ENCODE measurements at regions not wholly inside any gene's neighbourhood (a gene's known extent, or its start where the extent isn't known, plus 50 kb on each side); places are given as distances from the start of the nearest gene placed in this dataset.

GRCh38 chr5:172545291-172545801 is 91.0 kb upstream of the SH3PXD2B start:
- no peak for TF ChIP-seq POLR2A (IDR thresholded peaks at IDR 0.05)
- no peak for TF ChIP-seq CTCF (IDR thresholded peaks at IDR 0.05 in 4 of 5, conservative IDR thresholded peaks at IDR 0.05 in 1 of 5)
- Histone ChIP-seq H3K27me3 (no peaks in the 10 kb centered on the region), H3K9me3 (no peaks in the 10 kb centered on the region), H3K4me1 (peaks cover 0 to 2% of the 10 kb centered on the region in 2 donors), H3K36me3 (no peaks in the 10 kb centered on the region), H3K4me3 (no peak overlapping the region), H3K27ac (no peak overlapping the region)
- ATAC-seq (no peak), DNase-seq (no peak)
- intact Hi-C loops (cut with DNase I; ENCODE audit: low total_unique reads) (no loop called here), in situ Hi-C loops (cut with MboI; ENCODE audit: low sequenced_read_pairs in 4 of 4) (no loop called here)

DNA sequence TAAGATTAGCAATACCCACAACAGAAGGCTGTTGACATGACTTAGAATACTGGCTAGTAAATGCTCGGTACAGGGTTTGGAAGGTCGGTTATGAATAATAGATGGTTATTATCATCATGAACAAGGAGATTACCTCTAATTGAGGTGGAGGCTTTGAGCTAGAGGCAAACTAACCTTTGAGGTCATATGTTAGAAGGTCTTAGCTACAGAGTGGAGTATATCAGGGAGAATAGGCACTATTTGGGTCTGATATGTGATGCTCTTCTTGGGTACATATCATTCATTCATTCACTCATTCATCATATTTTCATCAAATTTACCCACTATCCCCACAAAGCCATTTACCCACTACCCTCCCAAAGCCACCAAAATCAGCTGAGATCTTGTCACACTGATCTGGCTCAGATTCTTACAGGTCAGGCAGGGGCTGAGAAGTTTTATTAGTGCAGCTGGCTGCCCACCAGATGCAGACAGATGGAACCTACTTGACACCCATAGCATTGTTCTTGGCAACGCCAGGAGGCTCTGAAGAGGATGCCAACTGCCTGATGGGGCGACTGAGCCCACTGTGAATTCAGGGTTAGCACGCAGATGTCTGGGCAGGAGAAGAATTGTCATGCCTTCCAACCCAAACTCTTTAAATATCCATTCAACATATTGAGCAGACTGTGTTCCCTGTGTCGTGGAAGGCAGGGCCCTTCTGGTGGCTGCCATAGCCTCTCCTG is 90.2 kb upstream of the SH3PXD2B start:
- no peak for TF ChIP-seq POLR2A (IDR thresholded peaks at IDR 0.05)
- no peak for TF ChIP-seq CTCF (IDR thresholded peaks at IDR 0.05 in 4 of 5, conservative IDR thresholded peaks at IDR 0.05 in 1 of 5)
- in situ Hi-C loops (cut with MboI; ENCODE audit: low sequenced_read_pairs in 4 of 4), result no loop called here
- Histone ChIP-seq H3K27me3 (no peaks in the 10 kb centered on the region), H3K4me1 (no peaks in the 10 kb centered on the region), H3K9me3 (no peaks in the 10 kb centered on the region), H3K4me3 (no peak overlapping the region), H3K36me3 (no peaks in the 10 kb centered on the region), H3K27ac (no peak overlapping the region)
- no peak for ATAC-seq
- DNase-seq, result no peak
- intact Hi-C loops (cut with DNase I; ENCODE audit: low total_unique reads), result no loop called here

DNA sequence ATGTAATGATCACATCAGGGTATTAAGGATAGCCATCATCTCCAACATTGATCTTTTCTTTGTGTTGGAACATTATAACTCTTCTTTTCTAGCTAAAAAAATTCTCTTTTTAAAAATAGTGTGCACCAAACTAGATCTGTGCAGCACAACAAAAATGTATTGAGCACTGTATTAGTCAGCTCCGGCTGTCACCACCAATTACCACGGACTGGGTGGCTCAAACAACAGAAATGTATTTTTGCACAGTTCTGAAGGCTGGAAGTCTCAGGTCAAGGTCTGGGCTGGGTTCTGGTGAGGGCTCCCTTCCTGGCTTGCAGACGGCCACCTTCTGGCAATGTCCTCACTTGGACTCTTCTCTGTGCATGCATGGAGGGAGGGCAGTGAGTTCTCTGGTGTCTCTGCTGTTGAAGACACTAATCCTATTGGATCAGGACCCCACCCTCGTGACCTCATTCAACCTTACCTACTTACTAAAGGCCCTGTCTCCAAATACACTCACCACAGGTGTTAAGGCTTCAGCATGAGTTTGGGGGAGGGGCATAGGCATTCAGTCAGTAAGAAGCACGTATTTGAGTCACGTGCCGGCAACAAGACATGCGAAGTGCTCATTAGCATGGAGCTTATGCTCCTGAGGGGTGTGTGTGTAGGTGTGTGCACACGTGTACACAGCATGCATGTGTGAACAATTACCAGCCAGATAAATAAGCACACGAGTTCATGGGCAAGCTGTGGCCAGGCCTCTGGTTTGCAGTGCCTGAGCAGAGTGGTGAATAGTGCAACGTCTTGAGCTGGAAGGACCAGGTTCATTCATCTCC is 89.4 kb upstream of the SH3PXD2B start:
- Histone ChIP-seq H3K4me3 (no peak overlapping the region), H3K9me3 (no peaks in the 10 kb centered on the region), H3K27me3 (no peaks in the 10 kb centered on the region), H3K27ac (no peak overlapping the region), H3K36me3 (no peaks in the 10 kb centered on the region), H3K4me1 (no peaks in the 10 kb centered on the region)
- in situ Hi-C loops (cut with MboI; ENCODE audit: low sequenced_read_pairs in 4 of 4) (no loop called here), intact Hi-C loops (cut with DNase I; ENCODE audit: low total_unique reads) (loop anchor here (2.0 kb wide), 1 partner anchor 41 kb away; no protein-coding TSS in a partner anchor)
- no peak for TF ChIP-seq CTCF (IDR thresholded peaks at IDR 0.05 in 4 of 5, conservative IDR thresholded peaks at IDR 0.05 in 1 of 5)
- no peak for TF ChIP-seq POLR2A (IDR thresholded peaks at IDR 0.05)
- no peak for ATAC-seq
- DNase-seq, result no peak

DNA sequence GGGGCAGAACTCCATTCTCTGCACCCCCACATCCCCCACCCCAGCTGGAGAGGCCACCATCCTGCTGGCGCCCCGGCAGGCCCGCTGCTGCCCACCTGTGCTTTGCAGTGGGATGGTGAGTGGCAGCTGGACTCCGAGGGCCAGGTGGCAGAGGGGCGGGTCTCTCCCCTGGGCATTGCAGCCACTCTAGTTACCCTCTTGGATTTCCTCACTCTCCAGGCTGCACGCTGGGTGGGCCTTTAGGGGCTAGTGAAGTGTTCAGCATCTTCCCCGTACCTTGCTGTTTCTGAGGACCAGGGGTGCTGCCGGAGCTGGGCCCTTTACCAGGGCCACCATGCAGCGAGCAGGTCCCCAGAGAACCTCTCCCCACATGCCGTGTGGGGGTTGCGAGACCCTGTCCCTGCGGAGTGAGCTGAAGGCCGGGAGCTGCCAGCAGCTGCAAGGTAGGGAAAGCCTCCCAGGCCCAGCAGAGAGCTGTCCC is 88.4 kb upstream of the SH3PXD2B start:
- ATAC-seq (no peak), DNase-seq (no peak)
- H3K27me3 ChIP-seq, result no peaks in the 10 kb centered on the region
- H3K27ac ChIP-seq, result no peak overlapping the region
- intact Hi-C loops (cut with DNase I; ENCODE audit: low total_unique reads) (loop anchor here (2.0 kb wide), 1 partner anchor 40 kb away; no protein-coding TSS in a partner anchor), in situ Hi-C loops (cut with MboI; ENCODE audit: low sequenced_read_pairs in 4 of 4) (no loop called here)
- no peaks in the 10 kb centered on the region for H3K4me1 ChIP-seq
- H3K9me3 ChIP-seq, result no peaks in the 10 kb centered on the region
- H3K4me3 ChIP-seq, result no peak overlapping the region
- H3K36me3 ChIP-seq, result no peaks in the 10 kb centered on the region
- no peak for TF ChIP-seq POLR2A (IDR thresholded peaks at IDR 0.05)
- no peak for TF ChIP-seq CTCF (IDR thresholded peaks at IDR 0.05 in 4 of 5, conservative IDR thresholded peaks at IDR 0.05 in 1 of 5)

All from gastrocnemius medialis (tissue), 4 donors.